ENCODE measurements at regions not wholly inside any gene's neighbourhood (a gene's known extent, or its start where the extent isn't known, plus 50 kb on each side); places are given as distances from the start of the nearest gene placed in this dataset.

- Histone ChIP-seq H3K36me3 (no peaks in the 10 kb centered on the region), H3K27ac (no peak overlapping the region), H3K4me1 (no peaks in the 10 kb centered on the region), H3K9me3 (no peaks in the 10 kb centered on the region), H3K4me3 (no peak overlapping the region), H3K27me3 (no peaks in the 10 kb centered on the region)
- TF ChIP-seq CTCF (IDR thresholded peaks at IDR 0.05) (no peak), POLR2A (IDR thresholded peaks at IDR 0.05) (no peak)
- WGBS, 2 donors = 79 to 87% methylated on average over 2 of the region's 2 CpGs
- intact Hi-C loops (cut with DNase I) = no loop called here
- no peak for DNase-seq
Measured at GRCh38 chr7:68155676-68156075, 1159.0 kb downstream of the TYW1 start.

GRCh38 chr7:68158686-68159295 is 1162.2 kb downstream of the TYW1 start:
- 22 to 25% methylated on average over 2 of the region's 2 CpGs for WGBS, 2 donors
- Histone ChIP-seq H3K4me3 (no peak overlapping the region), H3K36me3 (no peaks in the 10 kb centered on the region), H3K4me1 (no peaks in the 10 kb centered on the region), H3K9me3 (no peaks in the 10 kb centered on the region), H3K27ac (no peak overlapping the region), H3K27me3 (no peaks in the 10 kb centered on the region)
- no peak for DNase-seq
- TF ChIP-seq CTCF (IDR thresholded peaks at IDR 0.05) = no peak
- intact Hi-C loops (cut with DNase I) = no loop called here

- TF ChIP-seq CTCF (IDR thresholded peaks at IDR 0.05) (no peak), POLR2A (IDR thresholded peaks at IDR 0.05) (no peak)
- no peaks in the 10 kb centered on the region for H3K4me1 ChIP-seq
- no peak for DNase-seq
- 77 to 80% methylated on average over 8 of the region's 8 CpGs for WGBS, 2 donors
- H3K36me3 ChIP-seq = no peaks in the 10 kb centered on the region
- H3K27ac ChIP-seq = no peak overlapping the region
- H3K27me3 ChIP-seq = no peaks in the 10 kb centered on the region
- H3K9me3 ChIP-seq = no peaks in the 10 kb centered on the region
- H3K4me3 ChIP-seq = no peak overlapping the region
- intact Hi-C loops (cut with DNase I) = no loop called here
Measured at GRCh38 chr7:68162712-68163111, 1166.1 kb downstream of the TYW1 start.

GRCh38 chr7:68166525-68166924 is 1169.9 kb downstream of the TYW1 start:
- peaks cover 0 to 7% (median 0%) of the 10 kb centered on the region in 4 donors for H3K27me3 ChIP-seq
- TF ChIP-seq CTCF (IDR thresholded peaks at IDR 0.05) (no peak), POLR2A (IDR thresholded peaks at IDR 0.05) (no peak)
- intact Hi-C loops (cut with DNase I) = no loop called here
- 29 to 33% methylated on average over 3 of the region's 3 CpGs for WGBS, 2 donors
- H3K4me3 ChIP-seq = no peak overlapping the region
- H3K4me1 ChIP-seq = no peaks in the 10 kb centered on the region
- no peak for DNase-seq
- no peak overlapping the region for H3K27ac ChIP-seq
- no peaks in the 10 kb centered on the region for H3K36me3 ChIP-seq
- no peaks in the 10 kb centered on the region for H3K9me3 ChIP-seq

GRCh38 chr7:68173513-68173912 is 1176.9 kb downstream of the TYW1 start:
- no peak for TF ChIP-seq CTCF (IDR thresholded peaks at IDR 0.05)
- TF ChIP-seq POLR2A (IDR thresholded peaks at IDR 0.05) = no peak
- no peak overlapping the region for H3K4me3 ChIP-seq
- intact Hi-C loops (cut with DNase I) = no loop called here
- no peaks in the 10 kb centered on the region for H3K4me1 ChIP-seq
- no peak for DNase-seq
- no peaks in the 10 kb centered on the region for H3K36me3 ChIP-seq
- no peaks in the 10 kb centered on the region for H3K9me3 ChIP-seq
- H3K27ac ChIP-seq = no peak overlapping the region
- H3K27me3 ChIP-seq = peaks cover 0 to 5% (median 0%) of the 10 kb centered on the region in 4 donors
- 65 to 82% methylated on average over 7 of the region's 7 CpGs for WGBS, 2 donors
